ENCODE measurements at regions not wholly inside any gene's neighbourhood (a gene's known extent, or its start where the extent isn't known, plus 50 kb on each side); places are given as distances from the start of the nearest gene placed in this dataset.

DNA sequence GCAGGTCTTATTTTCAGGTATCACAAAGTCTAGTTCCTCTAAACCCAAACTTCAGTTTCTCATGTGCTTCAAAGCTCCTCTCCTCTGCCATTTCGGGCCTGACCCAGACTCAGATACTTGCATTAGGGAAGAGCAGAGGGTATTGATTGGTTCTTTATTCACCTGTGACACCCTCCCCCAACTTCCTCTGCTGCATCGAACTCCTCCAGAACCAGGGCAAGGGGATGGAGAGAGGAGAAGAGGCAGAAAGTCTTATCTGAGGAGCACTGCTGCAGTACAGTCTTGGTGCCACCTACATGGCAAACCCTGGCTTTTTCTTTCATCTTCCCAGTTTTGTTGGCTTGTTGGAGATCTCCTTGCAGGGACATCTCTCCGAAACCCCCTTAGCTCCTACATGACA, 96.0 kb upstream of the OSMR start:
- no peaks in the 10 kb centered on the region for H3K27me3 ChIP-seq
- no peak for DNase-seq
- no peak for TF ChIP-seq POLR2A (IDR thresholded peaks at IDR 0.05)
- no peaks in the 10 kb centered on the region for H3K9me3 ChIP-seq
- no peak overlapping the region for H3K4me3 ChIP-seq
- no peaks in the 10 kb centered on the region for H3K36me3 ChIP-seq
- H3K27ac ChIP-seq: no peak overlapping the region
- no peaks in the 10 kb centered on the region for H3K4me1 ChIP-seq

- TF ChIP-seq CTCF (IDR thresholded peaks at IDR 0.05): no peak
- no peak for TF ChIP-seq POLR2A (IDR thresholded peaks at IDR 0.05)
Observed at GRCh38 chr5:38751103-38751502, 94.7 kb upstream of the OSMR start.

GRCh38 chr5:38752012-38752536, 93.7 kb upstream of the OSMR start:
- H3K9me3 ChIP-seq: no peaks in the 10 kb centered on the region
- no peak for TF ChIP-seq CTCF (IDR thresholded peaks at IDR 0.05)
- no peak for TF ChIP-seq POLR2A (IDR thresholded peaks at IDR 0.05)
- H3K27ac ChIP-seq: no peak overlapping the region

More at GRCh38 chr5:38751103-38751502, 94.7 kb upstream of the OSMR start:
- Histone ChIP-seq H3K36me3 (no peaks in the 10 kb centered on the region), H3K4me1 (no peaks in the 10 kb centered on the region), H3K27me3 (no peaks in the 10 kb centered on the region), H3K27ac (no peak overlapping the region), H3K4me3 (no peak overlapping the region), H3K9me3 (no peaks in the 10 kb centered on the region)
- no peak for DNase-seq

DNA sequence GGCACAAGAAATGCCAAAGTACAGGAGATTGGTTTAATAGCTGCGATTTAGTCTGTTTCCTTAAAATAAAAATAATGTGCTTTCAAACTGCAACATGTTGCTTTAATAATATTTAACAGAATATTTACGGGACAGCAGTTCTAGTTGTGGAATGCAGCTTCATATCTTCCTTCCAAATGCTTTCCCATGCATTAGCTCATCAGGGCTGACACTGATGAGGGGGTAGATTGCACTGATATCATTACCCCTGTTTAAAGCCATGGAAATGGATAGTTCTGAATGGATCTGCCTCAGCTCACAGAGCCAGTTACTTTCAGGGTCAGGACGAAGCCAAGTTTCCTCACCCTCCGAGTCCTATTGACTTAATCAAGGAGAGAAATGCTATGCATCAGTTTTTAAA, 93.2 kb upstream of the OSMR start:
- no peak for TF ChIP-seq POLR2A (IDR thresholded peaks at IDR 0.05)
- no peak for TF ChIP-seq CTCF (IDR thresholded peaks at IDR 0.05)
- Histone ChIP-seq H3K4me3 (no peak overlapping the region), H3K4me1 (no peaks in the 10 kb centered on the region), H3K36me3 (no peaks in the 10 kb centered on the region), H3K27me3 (no peaks in the 10 kb centered on the region), H3K9me3 (no peaks in the 10 kb centered on the region), H3K27ac (no peak overlapping the region)
- DNase-seq: no peak

More at GRCh38 chr5:38752012-38752536, 93.7 kb upstream of the OSMR start:
- Histone ChIP-seq H3K27me3 (no peaks in the 10 kb centered on the region), H3K4me1 (no peaks in the 10 kb centered on the region), H3K4me3 (no peak overlapping the region), H3K36me3 (no peaks in the 10 kb centered on the region)
- DNase-seq: no peak

GRCh38 chr5:38753141-38753540, 92.7 kb upstream of the OSMR start:
- Histone ChIP-seq H3K4me1 (no peaks in the 10 kb centered on the region), H3K27ac (no peak overlapping the region), H3K27me3 (no peaks in the 10 kb centered on the region), H3K9me3 (no peaks in the 10 kb centered on the region), H3K36me3 (no peaks in the 10 kb centered on the region), H3K4me3 (no peak overlapping the region)
- no peak for DNase-seq
- TF ChIP-seq POLR2A (IDR thresholded peaks at IDR 0.05) (no peak), CTCF (IDR thresholded peaks at IDR 0.05) (no peak)

DNA sequence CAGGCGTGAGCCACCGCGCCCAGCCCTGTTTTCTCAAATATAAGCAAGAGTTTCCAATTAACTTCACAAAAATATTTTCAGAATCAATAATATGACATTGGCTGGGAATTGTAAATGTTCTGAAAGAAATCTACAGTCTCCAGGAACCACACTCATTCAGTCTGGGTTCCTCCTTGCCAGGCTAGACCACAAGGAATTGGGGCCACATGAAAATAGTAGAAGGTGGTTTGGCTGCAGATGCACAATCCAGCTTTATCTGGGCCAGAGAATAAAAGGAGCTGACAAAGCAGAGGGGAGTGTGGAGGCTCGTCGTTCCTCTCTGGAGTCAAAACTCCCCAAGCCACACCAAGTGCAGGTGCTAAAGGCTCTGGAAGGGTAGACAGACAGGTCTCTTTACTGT, 92.0 kb upstream of the OSMR start:
- Histone ChIP-seq H3K9me3 (no peaks in the 10 kb centered on the region), H3K4me1 (no peaks in the 10 kb centered on the region), H3K27ac (no peak overlapping the region), H3K27me3 (no peaks in the 10 kb centered on the region), H3K4me3 (no peak overlapping the region), H3K36me3 (no peaks in the 10 kb centered on the region)
- TF ChIP-seq CTCF (IDR thresholded peaks at IDR 0.05): no peak
- no peak for TF ChIP-seq POLR2A (IDR thresholded peaks at IDR 0.05)
- no peak for DNase-seq
